Activated naive CD8-positive, alpha-beta T cell (primary cell): ENCODE measurements at regions not wholly inside any gene's neighbourhood (a gene's known extent, or its start where the extent isn't known, plus 50 kb on each side); places are given as distances from the start of the nearest gene placed in this dataset.
A peak's percentile ranks its signal among the peaks of the same experiment; 100 is the strongest.

Source experiments
- H3K27ac Mint-ChIP-seq: one replicate; pipeline ENCODE4 v1.8.0; 2021; ENCODE audit warnings: mixed read lengths
- H3K27me3 Mint-ChIP-seq: one replicate; pipeline ENCODE4 v1.8.0; 2021; ENCODE audit warnings: mixed read lengths
- H3K36me3 Mint-ChIP-seq: one replicate; pipeline ENCODE4 v1.8.0; 2021; ENCODE audit warnings: mixed read lengths
- H3K4me1 Mint-ChIP-seq: one replicate; pipeline ENCODE4 v1.8.0; 2021; ENCODE audit warnings: low read depth, mixed read lengths
- H3K4me3 Mint-ChIP-seq: one replicate; pipeline ENCODE4 v1.8.0; 2021; ENCODE audit warnings: mild to moderate bottlenecking, mixed read lengths
- H3K9me3 Mint-ChIP-seq: one replicate; pipeline ENCODE4 v1.8.0; 2021; ENCODE audit warnings: low read depth, mixed read lengths

DNA sequence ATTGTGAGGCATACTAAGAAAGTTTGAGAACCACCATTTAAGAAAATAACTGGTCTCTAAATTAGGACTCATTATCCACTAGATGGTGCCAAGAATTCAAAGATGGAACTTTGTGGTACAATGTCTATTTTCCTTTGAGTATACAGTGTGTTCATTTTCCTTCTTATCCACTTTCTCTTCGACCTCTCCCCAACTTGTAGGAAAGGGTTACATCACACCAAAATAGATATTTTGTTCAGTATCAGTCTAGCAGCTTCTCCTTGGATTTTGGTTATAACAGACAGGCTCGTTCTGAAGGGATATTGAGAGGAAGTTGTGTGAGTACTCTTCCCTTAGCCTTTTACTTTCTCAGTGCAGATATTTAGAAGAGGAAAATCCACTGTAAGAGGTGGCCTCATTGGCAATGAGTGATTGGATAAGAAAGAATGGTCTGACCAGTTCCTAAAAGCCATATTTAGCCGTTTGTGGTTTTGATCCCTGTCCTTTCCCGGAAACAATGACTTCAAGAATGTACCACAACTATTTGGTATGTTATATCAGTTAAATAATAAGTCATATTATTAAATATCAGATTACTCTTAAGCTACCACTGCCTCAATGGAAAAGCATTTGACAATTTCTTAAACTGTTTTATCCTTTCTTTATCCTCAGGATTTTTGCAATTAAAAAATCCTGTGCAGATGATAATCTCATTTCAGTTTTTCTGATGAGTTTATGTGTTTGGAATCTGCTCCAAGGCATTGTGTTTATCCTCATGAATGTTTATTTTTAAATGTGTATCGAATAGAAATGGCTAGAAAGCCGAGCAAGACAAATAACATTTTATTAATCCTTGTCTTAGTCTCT, 69.0 kb upstream of the GRAMD2B start:
- H3K36me3 Mint-ChIP-seq = no peaks in the 10 kb centered on the region
- no peak overlapping the region for H3K27ac Mint-ChIP-seq
- no peaks in the 10 kb centered on the region for H3K27me3 Mint-ChIP-seq
- H3K4me1 Mint-ChIP-seq = peaks cover 13% of the 10 kb centered on the region
- no peaks in the 10 kb centered on the region for H3K9me3 Mint-ChIP-seq
- H3K4me3 Mint-ChIP-seq = peak overlapping the region; percentile 67

DNA sequence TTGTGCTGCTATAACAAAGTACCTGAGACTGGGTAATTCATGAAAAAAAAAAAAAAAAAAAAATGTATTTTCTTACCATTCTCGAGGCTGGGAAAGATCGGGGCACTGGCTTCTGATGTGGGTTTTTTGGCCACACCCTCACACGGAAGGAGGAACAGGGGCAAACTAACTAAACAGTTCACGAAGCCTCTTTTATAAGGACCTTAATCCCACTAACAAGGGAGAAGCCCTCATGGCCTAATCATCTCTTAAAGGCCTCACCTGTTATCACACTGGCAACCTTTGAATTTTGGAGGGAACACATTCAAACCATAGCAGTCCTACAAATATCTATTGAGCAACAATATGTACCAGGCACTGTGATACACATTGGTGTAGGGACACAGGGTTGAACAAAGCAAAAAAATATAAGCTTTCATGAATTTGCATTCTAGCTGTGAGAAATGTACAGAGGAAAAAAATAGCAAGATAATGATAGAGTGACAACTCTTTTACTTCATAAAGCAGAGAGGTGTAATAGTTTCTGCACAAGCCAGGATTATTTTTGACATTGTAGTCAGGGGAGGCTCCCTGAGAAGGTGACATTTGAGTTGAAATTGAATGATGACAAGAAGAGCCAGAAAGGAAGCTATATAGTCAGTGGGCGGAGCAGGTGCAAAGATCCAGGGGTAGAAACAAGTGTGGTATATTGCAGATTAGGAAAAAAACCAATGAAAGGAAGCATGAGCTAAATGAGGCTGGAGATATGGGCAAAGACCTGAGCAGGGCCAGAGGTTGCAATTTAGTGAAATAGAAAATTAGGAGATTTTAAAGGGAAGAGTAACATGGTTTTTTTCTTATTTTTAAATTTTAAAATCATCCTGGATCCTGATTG, 68.1 kb upstream of the GRAMD2B start:
- no peaks in the 10 kb centered on the region for H3K9me3 Mint-ChIP-seq
- no peaks in the 10 kb centered on the region for H3K36me3 Mint-ChIP-seq
- no peaks in the 10 kb centered on the region for H3K27me3 Mint-ChIP-seq

DNA sequence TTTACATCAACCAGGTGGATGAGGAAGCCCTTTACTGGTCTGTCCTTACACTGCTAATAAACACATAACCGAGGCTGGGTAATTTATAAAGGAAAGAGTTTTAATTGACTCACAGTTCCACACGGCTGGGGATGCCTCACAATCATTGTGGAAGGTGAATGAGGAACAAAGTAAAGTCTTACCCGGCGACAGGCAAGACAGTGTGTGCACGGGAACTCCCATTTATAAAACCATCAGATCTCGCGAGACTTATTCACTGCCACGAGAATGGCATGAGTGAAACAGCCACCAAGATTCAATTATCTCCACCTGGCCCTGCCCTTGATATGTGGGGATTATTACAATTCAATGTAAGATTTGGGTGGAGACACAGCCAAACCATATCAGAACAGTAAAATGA, 67.3 kb upstream of the GRAMD2B start:
- Mint-ChIP-seq H3K27me3 (no peaks in the 10 kb centered on the region), H3K36me3 (no peaks in the 10 kb centered on the region), H3K27ac (no peak overlapping the region), H3K4me1 (peaks cover 13% of the 10 kb centered on the region), H3K4me3 (no peak overlapping the region), H3K9me3 (no peaks in the 10 kb centered on the region)

More for the DNA sequence above, 68.1 kb upstream of the GRAMD2B start:
- H3K4me1 Mint-ChIP-seq = peaks cover 13% of the 10 kb centered on the region
- no peak overlapping the region for H3K4me3 Mint-ChIP-seq
- no peak overlapping the region for H3K27ac Mint-ChIP-seq

DNA sequence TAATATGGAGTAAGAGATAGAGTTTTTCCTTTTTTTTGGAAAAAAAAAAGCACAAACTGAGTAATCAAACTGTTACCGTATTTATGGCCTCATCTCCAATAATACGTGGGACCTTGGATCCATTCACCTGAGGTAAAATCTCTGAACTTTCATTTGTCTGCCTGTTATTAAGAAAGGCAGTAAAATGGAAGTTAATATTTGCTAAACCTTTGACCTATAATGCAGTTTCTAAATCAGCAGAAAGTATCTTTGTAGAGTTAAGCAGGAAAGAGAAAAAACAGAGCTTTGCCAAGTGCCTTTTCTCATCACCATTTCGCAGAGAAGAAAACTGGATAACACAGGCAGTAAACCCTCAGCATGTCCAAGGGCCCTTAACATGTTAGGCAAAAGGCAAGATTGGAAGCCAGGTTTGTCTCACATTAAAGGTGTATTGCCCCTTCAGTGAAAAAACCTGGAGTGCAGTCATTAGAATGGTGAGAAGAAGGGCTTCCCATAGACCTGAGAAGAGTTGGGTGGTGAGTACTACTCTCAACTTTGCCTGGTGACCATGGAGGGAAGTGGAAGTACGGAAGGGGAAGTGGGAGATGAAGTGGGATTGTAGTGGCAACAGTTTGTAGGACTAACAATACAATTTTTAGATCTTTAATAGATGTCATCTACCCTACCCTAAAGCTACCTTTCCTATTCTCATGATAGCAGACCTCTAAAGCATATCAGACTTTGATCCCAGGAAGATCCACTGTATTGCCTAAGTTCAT, 65.4 kb upstream of the GRAMD2B start:
- Mint-ChIP-seq H3K9me3 (no peaks in the 10 kb centered on the region), H3K27me3 (no peaks in the 10 kb centered on the region), H3K36me3 (no peaks in the 10 kb centered on the region), H3K4me1 (peaks cover 13% of the 10 kb centered on the region), H3K27ac (no peak overlapping the region), H3K4me3 (no peak overlapping the region)

DNA sequence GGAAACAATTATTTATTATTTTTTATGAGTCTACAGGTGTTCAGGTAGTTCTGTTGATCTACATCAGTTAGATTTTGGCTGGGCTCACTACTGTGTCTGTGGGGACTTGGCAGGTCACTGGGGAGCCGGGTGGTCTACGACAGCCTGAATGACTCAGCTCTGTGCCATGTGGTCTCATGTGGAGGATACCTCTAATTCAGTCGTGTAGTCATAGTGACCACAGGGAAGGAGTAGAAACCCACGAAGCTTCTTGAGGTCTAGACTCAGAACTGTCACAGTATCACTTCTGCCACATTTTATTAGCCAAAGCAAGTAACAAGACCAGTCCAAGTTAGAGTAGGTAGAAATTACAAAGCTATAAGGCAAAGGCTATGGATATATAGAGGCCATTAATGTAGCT, 64.7 kb upstream of the GRAMD2B start:
- Mint-ChIP-seq H3K4me3 (no peak overlapping the region), H3K4me1 (peaks cover 13% of the 10 kb centered on the region), H3K27ac (no peak overlapping the region), H3K27me3 (no peaks in the 10 kb centered on the region), H3K9me3 (no peaks in the 10 kb centered on the region), H3K36me3 (no peaks in the 10 kb centered on the region)

DNA sequence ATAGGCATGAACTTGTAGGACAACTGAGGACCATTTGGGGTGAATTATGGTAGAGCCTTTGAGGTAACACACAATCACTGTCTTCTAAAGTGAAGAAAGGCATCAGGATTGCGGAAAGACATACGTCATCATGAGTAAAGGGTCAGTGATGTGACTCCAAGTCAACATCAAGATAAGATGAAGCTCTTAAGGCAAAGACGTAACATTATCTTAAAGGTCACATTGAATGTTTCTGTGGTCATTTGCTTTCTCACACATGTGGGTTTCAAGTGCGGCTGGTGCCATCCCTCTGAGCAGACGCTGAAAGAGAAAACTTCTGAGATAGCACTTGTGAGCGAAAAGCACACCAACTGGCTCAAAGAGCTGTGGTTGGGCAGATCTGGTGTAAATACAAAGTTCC, 63.3 kb upstream of the GRAMD2B start:
- Mint-ChIP-seq H3K9me3 (no peaks in the 10 kb centered on the region), H3K27ac (no peak overlapping the region), H3K4me1 (peaks cover 5% of the 10 kb centered on the region), H3K36me3 (no peaks in the 10 kb centered on the region), H3K27me3 (no peaks in the 10 kb centered on the region), H3K4me3 (no peak overlapping the region)

DNA sequence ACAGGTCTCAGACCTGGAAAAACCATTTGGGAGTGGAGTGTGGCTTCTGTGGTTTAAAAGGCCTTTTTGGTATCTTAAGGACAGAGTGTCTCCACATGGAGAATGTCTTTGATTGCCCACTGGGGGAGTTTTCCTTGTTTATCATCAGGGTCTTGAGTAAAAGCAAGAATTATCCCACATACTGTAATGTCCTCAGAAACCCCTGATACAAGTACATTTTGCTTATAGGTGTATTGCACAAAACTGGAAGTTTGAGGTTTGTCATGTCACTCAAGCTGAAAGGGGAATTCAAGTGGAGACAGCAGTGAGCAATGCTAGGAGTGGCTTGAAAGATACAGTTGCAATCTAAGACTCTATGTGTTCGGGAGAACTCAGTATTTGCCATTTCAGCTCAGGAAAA, 62.7 kb upstream of the GRAMD2B start:
- no peaks in the 10 kb centered on the region for H3K9me3 Mint-ChIP-seq
- no peaks in the 10 kb centered on the region for H3K36me3 Mint-ChIP-seq
- H3K4me1 Mint-ChIP-seq = no peaks in the 10 kb centered on the region
- no peaks in the 10 kb centered on the region for H3K27me3 Mint-ChIP-seq
- no peak overlapping the region for H3K27ac Mint-ChIP-seq
- no peak overlapping the region for H3K4me3 Mint-ChIP-seq

DNA sequence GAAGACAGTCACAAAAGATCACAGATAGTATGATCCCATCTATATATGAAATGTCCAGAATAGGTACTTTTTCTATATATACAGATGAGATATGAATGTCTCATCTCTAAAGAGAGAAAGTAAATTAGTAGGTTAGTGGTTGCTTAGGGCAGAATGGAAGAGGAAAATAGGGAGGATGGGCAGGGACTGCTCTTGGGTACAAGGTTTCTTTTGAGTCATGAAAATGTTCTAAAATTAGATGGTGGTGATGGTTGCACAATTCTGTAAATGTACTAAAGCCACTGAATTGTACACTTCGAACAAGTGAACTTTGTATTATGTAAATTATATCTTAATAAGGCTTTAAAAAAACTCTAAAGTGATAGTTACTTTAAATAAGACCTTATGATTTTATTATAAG, 59.6 kb upstream of the GRAMD2B start:
- no peaks in the 10 kb centered on the region for H3K4me1 Mint-ChIP-seq
- H3K4me3 Mint-ChIP-seq = no peak overlapping the region
- no peak overlapping the region for H3K27ac Mint-ChIP-seq
- no peaks in the 10 kb centered on the region for H3K9me3 Mint-ChIP-seq
- H3K36me3 Mint-ChIP-seq = no peaks in the 10 kb centered on the region
- no peaks in the 10 kb centered on the region for H3K27me3 Mint-ChIP-seq

DNA sequence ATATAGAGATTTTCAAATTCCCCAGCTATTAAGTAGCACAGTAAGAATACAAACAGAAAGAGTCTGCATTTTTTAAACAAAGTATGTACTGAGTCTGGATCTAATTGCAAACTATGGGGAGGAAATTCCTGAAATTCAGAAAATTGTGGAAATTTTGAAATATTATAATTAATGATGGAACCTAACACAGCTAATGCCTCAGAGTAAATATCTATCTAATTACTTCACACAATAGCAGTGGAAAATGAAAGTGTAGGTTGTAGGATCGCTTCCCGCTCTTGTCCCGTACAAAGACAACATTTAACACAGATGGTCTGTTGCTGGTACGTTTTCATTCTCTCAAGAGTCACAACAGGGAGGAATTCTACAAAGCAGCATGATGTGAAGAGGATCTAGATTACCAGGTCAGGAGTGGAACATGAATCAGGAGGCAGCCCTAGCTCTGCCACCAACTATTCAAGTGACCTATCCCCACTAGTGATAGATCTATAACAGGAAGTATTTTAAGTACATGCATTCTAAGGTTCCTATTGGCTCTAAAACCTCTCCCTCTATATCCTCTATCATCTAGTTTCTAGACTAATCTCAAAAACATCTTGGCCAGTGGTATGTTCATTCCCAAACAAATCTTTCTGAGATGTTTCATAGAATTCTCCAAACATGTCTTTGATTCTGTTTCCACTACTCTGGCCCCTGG, 58.9 kb upstream of the GRAMD2B start:
- no peak overlapping the region for H3K27ac Mint-ChIP-seq
- H3K36me3 Mint-ChIP-seq = no peaks in the 10 kb centered on the region
- H3K4me3 Mint-ChIP-seq = no peak overlapping the region
- no peaks in the 10 kb centered on the region for H3K27me3 Mint-ChIP-seq
- no peaks in the 10 kb centered on the region for H3K9me3 Mint-ChIP-seq
- no peaks in the 10 kb centered on the region for H3K4me1 Mint-ChIP-seq

DNA sequence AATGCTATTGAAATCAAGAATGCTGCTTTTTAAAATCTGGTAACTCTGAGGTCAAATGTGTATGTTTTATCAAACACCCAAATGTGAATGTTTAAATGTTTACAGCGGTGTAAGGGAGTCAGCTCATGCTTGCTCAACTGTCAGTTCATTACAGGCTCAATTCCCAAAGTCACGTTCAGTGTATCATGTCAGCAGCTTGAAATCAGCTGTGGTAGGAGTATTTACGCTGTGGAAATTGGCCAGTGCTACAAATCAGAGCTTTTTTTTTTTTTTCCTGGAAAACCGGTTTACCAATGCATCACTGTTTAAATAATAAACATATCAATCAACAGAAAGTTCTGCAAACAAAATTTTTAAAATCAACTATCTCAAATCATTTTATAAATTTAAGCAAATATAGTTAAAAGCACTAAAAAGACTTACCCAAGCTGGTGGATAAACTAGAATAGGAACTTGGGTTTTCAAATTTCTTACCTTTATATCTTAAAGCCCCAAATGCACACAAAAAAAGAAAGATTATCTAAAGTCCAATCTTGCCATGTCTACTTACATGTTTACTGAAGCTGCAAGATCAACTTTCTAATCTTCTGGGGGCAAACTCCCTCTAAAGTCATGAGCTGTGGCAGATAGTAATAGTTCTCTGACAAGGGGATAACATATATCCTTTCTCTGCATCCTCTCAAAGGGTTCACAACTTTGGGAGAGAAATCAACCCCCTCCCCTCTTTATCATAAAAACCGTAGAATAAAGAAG, 57.6 kb upstream of the GRAMD2B start:
- Mint-ChIP-seq H3K36me3 (no peaks in the 10 kb centered on the region), H3K4me3 (no peak overlapping the region), H3K4me1 (no peaks in the 10 kb centered on the region), H3K9me3 (no peaks in the 10 kb centered on the region), H3K27ac (no peak overlapping the region), H3K27me3 (no peaks in the 10 kb centered on the region)

DNA sequence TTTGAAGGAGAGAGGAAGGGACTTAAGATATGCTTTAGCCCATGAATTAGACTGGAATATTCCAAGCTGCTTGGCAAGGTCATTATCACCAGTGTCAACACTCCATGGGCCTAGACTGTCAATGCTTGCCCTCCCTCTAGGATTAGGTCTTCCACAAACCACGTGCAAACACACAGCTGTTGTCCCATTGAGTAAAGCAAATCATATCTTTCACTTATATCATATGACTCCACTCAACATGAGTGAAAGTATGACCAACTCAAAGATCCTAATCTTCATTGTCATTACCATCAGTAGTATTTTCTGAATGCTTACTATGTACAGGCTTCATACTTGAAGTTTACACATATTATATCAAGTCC, 57.0 kb upstream of the GRAMD2B start:
- no peaks in the 10 kb centered on the region for H3K9me3 Mint-ChIP-seq
- H3K27ac Mint-ChIP-seq = no peak overlapping the region
- no peaks in the 10 kb centered on the region for H3K27me3 Mint-ChIP-seq
- no peaks in the 10 kb centered on the region for H3K4me1 Mint-ChIP-seq
- no peaks in the 10 kb centered on the region for H3K36me3 Mint-ChIP-seq
- H3K4me3 Mint-ChIP-seq = no peak overlapping the region

DNA sequence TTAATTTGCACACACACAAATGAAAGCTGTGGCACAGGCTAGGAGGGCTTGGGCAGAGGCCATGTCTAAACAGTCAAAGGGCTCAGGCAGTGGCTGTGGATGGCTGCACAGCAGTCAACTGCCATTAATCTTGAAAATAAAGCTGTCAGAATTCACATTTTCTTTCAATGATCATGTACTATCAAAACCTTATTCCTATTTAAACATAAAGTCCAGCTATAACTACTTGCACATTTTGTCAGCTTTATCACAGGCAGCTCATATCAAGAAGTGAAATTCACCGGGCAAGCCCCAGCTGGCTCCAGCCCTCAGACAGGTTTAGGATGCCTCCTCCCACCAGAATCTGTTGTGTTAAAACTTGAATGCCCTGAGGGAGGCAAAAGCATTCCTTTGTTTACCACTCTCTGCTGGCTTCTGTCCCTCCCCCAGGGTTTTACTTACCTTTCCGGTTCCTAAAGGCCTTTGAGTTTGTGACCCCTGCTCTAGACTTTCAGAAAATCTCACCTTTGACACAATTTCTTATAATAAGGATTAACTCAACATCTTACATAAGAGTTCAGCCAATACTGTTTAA, 54.9 kb upstream of the GRAMD2B start:
- Mint-ChIP-seq H3K4me3 (no peak overlapping the region), H3K9me3 (no peaks in the 10 kb centered on the region), H3K27ac (no peak overlapping the region), H3K36me3 (no peaks in the 10 kb centered on the region), H3K4me1 (peaks cover 2% of the 10 kb centered on the region), H3K27me3 (no peaks in the 10 kb centered on the region)

DNA sequence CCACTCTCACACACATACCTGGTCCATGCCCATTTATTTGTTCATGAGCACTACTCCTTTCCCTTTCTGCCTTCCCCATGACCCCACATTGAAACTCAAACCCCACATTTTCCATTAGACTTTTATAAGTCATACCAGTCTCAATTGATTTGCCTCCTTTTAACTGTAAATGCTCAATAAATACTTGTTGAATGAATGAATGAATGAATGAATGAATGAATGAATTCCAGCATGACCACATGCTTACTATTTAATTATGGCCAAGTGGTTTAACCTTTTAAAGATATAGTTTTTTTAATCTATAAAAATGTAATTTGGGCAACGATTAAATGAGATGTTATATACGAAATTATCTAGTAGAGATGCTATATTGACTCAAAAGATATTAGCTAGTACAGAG, 54.1 kb upstream of the GRAMD2B start:
- Mint-ChIP-seq H3K4me3 (no peak overlapping the region), H3K4me1 (peaks cover 9% of the 10 kb centered on the region), H3K9me3 (no peaks in the 10 kb centered on the region), H3K27me3 (no peaks in the 10 kb centered on the region), H3K36me3 (no peaks in the 10 kb centered on the region), H3K27ac (no peak overlapping the region)
